Thoracic aorta (tissue), 2 donors: ENCODE measurements at regions not wholly inside any gene's neighbourhood (a gene's known extent, or its start where the extent isn't known, plus 50 kb on each side); places are given as distances from the start of the nearest gene placed in this dataset.

ENCODE experiments used
- ATAC-seq: fragments of 150-250 bp; one replicate; pipeline ENCODE4 v1.8.0; 2017; ENCODE audit warnings: low read depth; ENCODE audit not compliant: insufficient number of reproducible peaks, low FRiP score
- DNase-seq: peaks from one replicate; pipeline ENCODE4 v3.0.0-alpha.2; 2020; ENCODE audit warnings: low spot score
- H3K27ac ChIP-seq, 2 donors: fragments of 200-600 bp; sonication (generic); 1 replicate in 1 of 2; 2 replicates in 1 of 2; pipeline ENCODE4 v1.5.1; 2016; ENCODE audit warnings: mild to moderate bottlenecking in 2 of 2, moderate library complexity in 2 of 2
- H3K27me3 ChIP-seq: fragments of 200-600 bp; sonication (generic); replicated peaks from 2 replicates; pipeline ENCODE4 v1.6.0; 2016; ENCODE audit warnings: mild to moderate bottlenecking; ENCODE audit not compliant: insufficient read depth
- H3K36me3 ChIP-seq: fragments of 200-600 bp; sonication (generic); one replicate; pipeline ENCODE4 v1.5.1; 2016
- H3K4me1 ChIP-seq, 2 donors: fragments of 200-600 bp; sonication (generic); 1 replicate in 1 of 2; 2 replicates in 1 of 2; pipeline versions ENCODE4 v1.5.1 to v1.6.0; 2016; ENCODE audit warnings: low read depth in 2 of 2, mild to moderate bottlenecking in 1 of 2; ENCODE audit not compliant: control insufficient read depth in 1 of 2
- H3K4me3 ChIP-seq: fragments of 200-600 bp; sonication (generic); 2 replicates; pipeline ENCODE4 v1.5.1; 2016; ENCODE audit warnings: mild to moderate bottlenecking
- H3K9me3 ChIP-seq: fragments of 200-600 bp; sonication (generic); 2 replicates; pipeline ENCODE4 v1.5.1; 2016
- CTCF ChIP-seq: fragments of 200-600 bp; sonication (generic); IDR thresholded peaks from one replicate; pipeline ENCODE4 v1.5.1; 2019; ENCODE audit warnings: antibody characterized with exemption

GRCh38 chr4:144901141-144901540 is 196.9 kb downstream of the ANAPC10 start:
- DNase-seq (no peak), ATAC-seq (no peak)
- Histone ChIP-seq H3K4me1 (peaks cover 2 to 20% of the 10 kb centered on the region in 2 donors), H3K27me3 (no peaks in the 10 kb centered on the region), H3K4me3 (no peak overlapping the region), H3K36me3 (no peaks in the 10 kb centered on the region), H3K27ac (no peak overlapping the region), H3K9me3 (no peaks in the 10 kb centered on the region)
- no peak for TF ChIP-seq CTCF

- H3K27ac ChIP-seq, result no peak overlapping the region
- peaks cover 2 to 27% of the 10 kb centered on the region in 2 donors for H3K4me1 ChIP-seq
- no peaks in the 10 kb centered on the region for H3K36me3 ChIP-seq
- no peak overlapping the region for H3K4me3 ChIP-seq
- no peaks in the 10 kb centered on the region for H3K27me3 ChIP-seq
- no peak for ATAC-seq
- H3K9me3 ChIP-seq, result no peaks in the 10 kb centered on the region
- no peak for DNase-seq
- no peak for TF ChIP-seq CTCF
These were observed 195.4 kb downstream of the ANAPC10 start for GRCh38 chr4:144902614-144903013.

GRCh38 chr4:144903953-144904711 is 193.9 kb downstream of the ANAPC10 start:
- ATAC-seq, result no peak
- Histone ChIP-seq H3K4me3 (no peak overlapping the region), H3K27ac (peak overlapping the region in 1 of 2 donors; percentile 5), H3K4me1 (peaks cover 2 to 27% of the 10 kb centered on the region in 2 donors), H3K27me3 (no peaks in the 10 kb centered on the region), H3K36me3 (no peaks in the 10 kb centered on the region), H3K9me3 (no peaks in the 10 kb centered on the region)
- no peak for TF ChIP-seq CTCF
- DNase-seq, result no peak

- no peak overlapping the region for H3K4me3 ChIP-seq
- no peak overlapping the region for H3K27ac ChIP-seq
- H3K9me3 ChIP-seq, result no peaks in the 10 kb centered on the region
- no peaks in the 10 kb centered on the region for H3K36me3 ChIP-seq
- H3K27me3 ChIP-seq, result no peaks in the 10 kb centered on the region
- ATAC-seq, result no peak
- no peak for DNase-seq
- peaks cover 2 to 37% of the 10 kb centered on the region in 2 donors for H3K4me1 ChIP-seq
- TF ChIP-seq CTCF, result no peak
These were observed 192.7 kb downstream of the ANAPC10 start for GRCh38 chr4:144905286-144905685.

GRCh38 chr4:144906181-144906925 is 191.6 kb downstream of the ANAPC10 start:
- Histone ChIP-seq H3K4me1 (peaks cover 2 to 48% of the 10 kb centered on the region in 2 donors), H3K27me3 (no peaks in the 10 kb centered on the region), H3K36me3 (no peaks in the 10 kb centered on the region), H3K9me3 (no peaks in the 10 kb centered on the region), H3K4me3 (no peak overlapping the region), H3K27ac (no peak overlapping the region)
- ATAC-seq (no peak), DNase-seq (no peak)
- no peak for TF ChIP-seq CTCF
